ENCODE measurements at regions not wholly inside any gene's neighbourhood (a gene's known extent, or its start where the extent isn't known, plus 50 kb on each side); places are given as distances from the start of the nearest gene placed in this dataset.

DNA sequence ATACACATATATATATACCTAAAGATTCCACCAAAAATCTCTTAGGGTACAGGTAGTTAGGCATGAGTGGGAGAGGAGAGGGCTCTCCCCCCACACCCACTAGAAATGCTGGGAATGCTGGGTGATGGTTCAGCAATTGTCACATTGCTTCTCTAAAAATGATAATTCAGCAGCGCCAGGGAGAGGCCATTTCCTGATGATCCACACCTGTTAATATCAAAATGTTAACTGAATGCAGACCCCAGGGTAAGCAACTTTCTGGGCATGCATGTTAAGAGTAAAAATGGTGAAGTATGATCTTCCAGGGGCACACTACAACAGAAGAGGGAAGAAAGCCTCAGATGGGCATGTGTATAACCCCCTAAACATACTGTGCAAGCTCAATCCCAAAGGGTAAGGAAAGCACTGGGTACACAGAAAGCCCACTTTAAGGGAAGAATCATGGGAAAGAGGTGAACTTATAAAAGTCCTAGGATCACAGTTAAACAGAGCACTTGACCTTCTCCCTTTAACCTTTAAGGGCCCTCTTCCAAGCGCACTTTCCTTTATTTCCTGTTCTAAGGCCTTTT, 67.6 kb upstream of the GNAZ start:
- H3K36me3 Mint-ChIP-seq, result no peaks in the 10 kb centered on the region
- no peak for DNase-seq (ENCODE audit: low spot score in 2 of 2)
- H3K4me1 Mint-ChIP-seq, result no peaks in the 10 kb centered on the region
- H3K9me3 Mint-ChIP-seq, result peaks cover 6% of the 10 kb centered on the region
- H3K4me3 Mint-ChIP-seq, result no peak overlapping the region
- ATAC-seq, result no peak
- H3K27ac Mint-ChIP-seq, result no peak overlapping the region

DNA sequence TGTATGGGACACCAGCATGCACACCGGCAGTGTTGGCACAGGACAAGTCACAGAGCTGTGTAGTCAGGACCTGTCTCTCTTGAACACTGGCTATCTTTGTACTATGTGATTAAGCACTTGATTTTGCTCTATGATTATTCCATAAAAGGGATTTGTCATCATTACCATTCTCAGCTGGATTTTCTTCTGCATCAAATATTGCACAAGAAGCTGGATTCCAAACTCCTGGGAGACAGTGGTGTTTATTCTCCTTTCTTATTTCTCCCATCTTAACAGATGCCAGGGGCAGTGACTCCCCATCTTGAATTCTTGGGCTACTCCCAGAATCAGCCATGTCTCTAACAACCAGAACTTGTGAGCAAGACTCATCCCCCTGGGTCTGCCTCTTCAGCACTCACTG, 62.5 kb upstream of the GNAZ start:
- H3K9me3 Mint-ChIP-seq, result no peaks in the 10 kb centered on the region
- H3K36me3 Mint-ChIP-seq, result no peaks in the 10 kb centered on the region
- H3K27ac Mint-ChIP-seq, result no peak overlapping the region
- no peak for DNase-seq (ENCODE audit: low spot score in 2 of 2)
- no peak overlapping the region for H3K4me3 Mint-ChIP-seq
- H3K4me1 Mint-ChIP-seq, result peaks cover 7% of the 10 kb centered on the region
- no peak for ATAC-seq

DNA sequence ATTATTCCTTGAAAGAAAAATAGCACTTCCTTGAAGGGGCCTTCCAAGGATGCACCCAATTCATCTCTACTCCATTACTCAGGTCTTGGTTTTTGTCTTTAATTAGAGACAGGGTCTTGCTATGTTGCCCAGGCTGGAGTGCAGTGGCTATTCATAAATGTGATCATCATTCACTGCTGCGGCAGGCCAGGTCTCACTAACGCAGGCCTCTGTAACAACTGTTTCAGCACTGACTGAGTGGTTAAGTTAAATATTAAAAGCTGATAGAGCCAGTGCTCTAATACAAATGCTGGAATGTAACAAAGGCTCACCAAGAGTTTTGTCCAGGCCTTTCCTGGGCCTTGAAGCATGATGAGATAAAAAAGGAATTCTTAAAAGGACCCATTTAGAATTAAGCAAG, 61.4 kb upstream of the GNAZ start:
- no peak overlapping the region for H3K4me3 Mint-ChIP-seq
- no peak for ATAC-seq
- H3K27ac Mint-ChIP-seq, result no peak overlapping the region
- DNase-seq (ENCODE audit: low spot score in 2 of 2), result no peak
- H3K4me1 Mint-ChIP-seq, result peaks cover 7% of the 10 kb centered on the region
- H3K36me3 Mint-ChIP-seq, result no peaks in the 10 kb centered on the region
- H3K9me3 Mint-ChIP-seq, result no peaks in the 10 kb centered on the region
